GM21717 (cell line): ENCODE measurements at regions not wholly inside any gene's neighbourhood (a gene's known extent, or its start where the extent isn't known, plus 50 kb on each side); places are given as distances from the start of the nearest gene placed in this dataset.
"Not testable (repeated sequence)": the region's sequence is repeated elsewhere in the genome, so short reads cannot be mapped to it uniquely, and the experiment has no call there.

Experiments used
- ATAC-seq: cut with Tn5 transposase; IDR thresholded peaks from one replicate; pipeline ENCODE4 v1.9.1; 2021; ENCODE audit warnings: mild to moderate bottlenecking, moderate library complexity; ENCODE audit not compliant: unreplicated experiment

DNA sequence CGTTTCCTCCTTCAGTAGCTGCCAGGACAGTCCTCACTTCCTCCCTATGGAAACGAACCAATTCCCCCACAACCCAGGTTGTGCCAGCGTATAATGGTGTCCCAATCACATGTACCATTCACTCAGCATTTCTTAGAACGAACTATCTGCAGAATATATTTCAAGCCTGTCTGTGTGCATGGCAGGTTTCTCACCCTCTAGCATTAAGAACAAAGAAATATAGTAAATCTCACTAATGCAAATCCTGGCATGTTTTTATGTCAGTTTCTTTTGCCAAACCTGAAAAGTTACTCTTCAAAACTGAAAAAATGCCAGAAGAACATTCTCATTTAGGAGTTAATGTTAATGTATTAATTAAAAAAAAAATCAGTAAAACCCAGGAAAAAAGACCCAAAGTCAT lies 405.9 kb upstream of the KLF6 start:
- ATAC-seq, result no peak

DNA sequence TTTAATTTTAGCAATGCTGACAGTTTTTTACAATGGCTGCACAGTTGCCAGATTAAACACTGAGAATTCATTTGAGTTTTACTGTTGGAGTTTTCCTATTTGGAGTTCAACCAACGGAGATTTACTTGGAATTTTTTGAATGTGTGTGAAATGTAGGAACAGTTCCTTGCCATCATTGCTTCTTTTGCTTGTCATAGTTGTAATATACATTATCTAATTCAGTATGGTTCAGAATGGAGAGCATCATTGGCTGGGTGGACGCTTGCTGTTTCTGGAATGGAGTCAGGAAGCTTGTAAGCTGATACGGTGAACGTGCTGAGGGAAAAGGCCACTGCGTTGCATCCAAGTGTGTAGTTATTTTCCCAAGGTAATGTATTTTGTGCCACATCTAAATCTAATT lies 404.3 kb upstream of the KLF6 start:
- no peak for ATAC-seq

DNA sequence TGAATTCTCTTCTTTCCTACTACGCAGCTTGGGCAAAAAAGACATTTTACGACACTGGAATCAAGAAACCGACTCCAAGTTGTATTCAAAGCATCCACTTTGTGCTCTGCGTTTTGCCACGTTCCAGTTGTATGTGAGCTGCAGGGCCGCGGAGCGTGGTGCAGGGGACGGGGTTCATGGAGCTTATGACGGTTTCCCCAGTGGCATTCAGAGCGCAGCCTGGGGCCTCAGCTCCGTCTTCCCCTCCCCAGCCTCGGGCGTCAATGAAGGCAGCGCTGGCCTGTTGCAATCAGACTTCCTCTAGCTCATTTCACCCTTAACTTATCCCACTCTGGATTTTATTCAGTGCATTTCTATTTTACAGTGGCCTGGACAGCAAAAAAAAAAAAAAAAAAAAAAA lies 403.4 kb upstream of the KLF6 start:
- no peak for ATAC-seq

DNA sequence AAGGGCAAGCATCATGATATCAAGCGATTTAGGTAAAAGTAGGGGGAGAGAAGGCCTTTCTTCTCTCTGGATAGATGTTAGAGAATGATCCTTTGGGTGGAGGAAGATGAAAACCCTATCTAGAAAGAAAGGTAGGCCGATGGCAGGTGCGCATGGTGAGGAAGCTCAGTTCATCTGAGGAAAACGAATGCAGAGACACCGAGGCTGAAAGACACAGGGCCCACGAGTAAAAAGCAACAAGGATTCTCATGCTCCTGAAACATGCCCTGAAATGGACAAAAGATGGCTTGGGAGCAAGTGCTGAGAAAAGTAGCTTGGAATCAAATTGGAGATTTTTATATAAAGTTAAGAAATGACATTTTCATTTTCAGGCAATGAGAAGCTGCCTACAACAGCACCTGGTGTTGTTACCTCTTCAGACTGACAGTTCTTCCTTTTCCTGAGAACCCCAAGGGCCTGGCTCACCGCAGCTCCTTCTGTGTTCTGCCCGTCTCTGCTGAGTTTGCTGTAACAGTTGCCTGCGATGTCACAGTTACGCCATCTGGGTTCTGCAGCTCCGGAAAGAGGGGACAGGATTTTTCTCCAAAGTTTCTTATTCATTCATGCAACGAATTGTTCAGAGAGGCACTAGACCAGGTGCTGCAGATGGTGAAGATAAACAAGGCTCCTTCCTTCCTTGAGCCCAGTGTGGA lies 402.0 kb upstream of the KLF6 start:
- no peak for ATAC-seq

DNA sequence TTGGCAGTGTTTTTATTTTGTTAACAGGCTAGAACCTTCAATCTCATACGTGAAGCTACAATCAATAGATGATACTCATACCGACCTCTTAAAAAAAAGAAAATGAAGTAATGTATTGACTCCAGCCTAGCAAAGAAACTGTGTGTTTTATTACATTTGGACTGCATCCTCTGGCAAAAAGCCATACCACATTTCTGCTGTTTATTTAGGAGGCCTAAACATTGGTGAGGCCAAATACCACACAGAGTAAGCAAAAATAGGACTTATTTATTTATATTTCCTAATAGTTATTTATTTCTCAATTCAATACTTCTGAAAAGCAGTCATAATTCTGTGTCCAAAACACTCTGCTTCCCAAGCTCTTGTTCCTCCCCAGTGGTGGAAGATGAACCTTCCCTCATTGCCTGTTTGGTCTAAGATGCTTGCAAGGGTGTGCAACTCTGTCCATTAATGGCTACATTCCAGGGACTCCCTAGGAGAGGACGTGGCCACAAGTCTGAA lies 398.8 kb upstream of the KLF6 start:
- no peak for ATAC-seq

DNA sequence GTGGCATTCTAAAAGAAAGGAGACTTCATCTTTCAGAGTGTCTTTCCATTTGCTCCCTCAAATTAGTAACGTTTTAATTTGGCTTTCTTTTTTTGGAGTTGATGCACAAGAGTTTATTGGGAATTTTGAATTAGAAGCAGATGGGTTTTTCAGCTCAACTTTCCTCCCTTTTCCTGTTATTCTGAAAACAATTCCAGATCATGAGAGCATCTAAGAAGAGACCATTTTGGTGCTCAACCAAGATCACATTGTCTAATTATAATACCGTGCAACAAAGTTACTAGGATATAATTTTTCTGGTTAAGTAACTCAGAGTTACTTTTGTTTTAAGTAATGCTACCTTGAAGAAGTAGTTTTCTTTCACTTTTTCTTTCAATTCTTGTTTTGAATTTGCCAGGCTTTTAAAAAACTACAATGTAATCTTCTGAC lies 396.6 kb upstream of the KLF6 start:
- ATAC-seq, result peak; percentile 70

DNA sequence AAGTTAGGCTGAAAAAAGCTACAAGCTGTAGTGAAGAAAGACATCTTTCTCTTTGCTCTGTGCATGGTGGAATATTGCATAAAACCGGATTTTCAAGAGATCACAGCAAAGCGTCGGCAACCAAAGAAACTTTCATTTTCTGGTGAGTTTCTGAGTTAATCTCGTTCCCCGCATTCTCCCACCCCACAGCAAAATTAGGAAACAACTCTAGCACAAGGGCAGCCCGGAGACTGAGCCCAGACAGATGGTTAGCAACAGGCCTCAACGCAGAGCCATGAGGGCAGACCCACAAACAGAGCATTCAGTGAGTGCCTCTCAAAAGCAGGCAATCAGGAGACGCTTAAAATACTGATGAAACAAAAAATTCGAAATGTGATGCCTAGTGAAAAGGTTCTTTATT lies 396.1 kb upstream of the KLF6 start:
- no peak for ATAC-seq

DNA sequence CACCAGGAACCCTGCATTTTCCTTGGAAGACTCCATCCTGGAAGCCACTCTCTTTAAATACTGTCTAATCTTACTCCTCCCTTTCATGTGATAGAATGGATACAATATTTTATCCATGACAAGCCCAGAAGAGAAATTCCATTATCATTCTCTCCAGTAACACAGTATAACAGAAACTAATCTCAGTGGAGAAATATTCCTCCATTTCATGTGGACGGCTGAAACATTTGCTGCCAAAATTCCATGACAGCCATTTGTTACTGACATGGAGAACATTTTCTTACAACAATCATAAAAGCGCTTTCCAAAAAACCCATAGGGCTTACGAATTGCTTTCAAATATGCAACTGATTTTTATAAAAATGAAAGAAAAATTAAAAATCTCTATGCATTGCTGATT lies 392.8 kb upstream of the KLF6 start:
- no peak for ATAC-seq

DNA sequence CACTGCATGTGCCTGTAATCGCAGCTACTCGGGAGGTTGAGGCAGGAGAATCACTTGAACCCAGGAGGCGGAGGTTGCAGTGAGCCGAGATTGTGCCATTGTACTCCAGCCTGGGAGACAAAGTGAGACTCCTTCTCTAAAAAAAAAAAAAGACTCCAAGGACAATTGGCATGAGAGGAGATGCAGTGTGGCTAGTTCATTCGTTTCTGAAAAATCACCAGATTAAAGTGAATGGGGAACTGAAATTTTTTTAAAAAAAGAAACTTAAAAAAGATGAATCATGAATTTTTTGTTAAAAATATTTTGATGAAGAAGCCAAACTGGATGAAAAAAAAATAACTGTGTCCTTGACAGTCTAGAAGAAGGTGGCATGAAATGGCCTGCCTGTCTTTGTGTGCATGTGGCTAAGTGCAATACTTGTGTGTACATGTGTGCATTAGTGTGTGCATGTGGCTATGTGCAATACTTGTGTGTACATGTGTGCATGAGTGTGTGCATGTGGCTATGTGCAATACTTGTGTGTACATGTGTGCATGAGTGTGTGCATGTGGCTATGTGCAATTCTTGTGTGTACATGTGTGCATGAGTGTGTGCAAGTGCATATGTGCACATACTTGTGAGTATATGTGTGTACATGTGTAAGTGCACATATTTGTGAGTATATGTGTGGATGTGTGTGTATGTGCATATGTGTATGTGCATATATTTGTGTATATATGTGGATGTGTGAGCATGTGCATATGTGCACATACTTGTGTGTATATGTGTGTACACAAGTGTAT lies 391.7 kb upstream of the KLF6 start:
- no peak for ATAC-seq

DNA sequence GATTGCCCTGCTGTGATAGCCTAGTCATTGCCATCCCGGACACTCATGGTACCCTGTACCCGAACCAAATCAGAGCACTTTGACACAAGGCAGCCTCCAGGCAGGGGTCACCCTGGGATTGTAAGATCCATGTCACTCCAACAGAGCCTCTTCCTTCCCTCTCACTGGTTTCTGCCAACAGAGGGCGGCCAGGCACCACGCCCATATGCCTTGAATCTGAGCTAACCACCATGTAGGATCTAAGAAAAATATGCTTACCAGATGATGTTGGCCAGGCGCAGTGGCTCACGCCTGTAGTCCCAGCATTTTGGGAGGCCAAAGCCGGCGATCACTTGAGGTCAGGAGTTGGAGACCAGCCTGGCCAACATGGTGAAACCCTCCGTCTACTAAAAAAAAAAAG lies 389.2 kb upstream of the KLF6 start:
- ATAC-seq, result no peak

DNA sequence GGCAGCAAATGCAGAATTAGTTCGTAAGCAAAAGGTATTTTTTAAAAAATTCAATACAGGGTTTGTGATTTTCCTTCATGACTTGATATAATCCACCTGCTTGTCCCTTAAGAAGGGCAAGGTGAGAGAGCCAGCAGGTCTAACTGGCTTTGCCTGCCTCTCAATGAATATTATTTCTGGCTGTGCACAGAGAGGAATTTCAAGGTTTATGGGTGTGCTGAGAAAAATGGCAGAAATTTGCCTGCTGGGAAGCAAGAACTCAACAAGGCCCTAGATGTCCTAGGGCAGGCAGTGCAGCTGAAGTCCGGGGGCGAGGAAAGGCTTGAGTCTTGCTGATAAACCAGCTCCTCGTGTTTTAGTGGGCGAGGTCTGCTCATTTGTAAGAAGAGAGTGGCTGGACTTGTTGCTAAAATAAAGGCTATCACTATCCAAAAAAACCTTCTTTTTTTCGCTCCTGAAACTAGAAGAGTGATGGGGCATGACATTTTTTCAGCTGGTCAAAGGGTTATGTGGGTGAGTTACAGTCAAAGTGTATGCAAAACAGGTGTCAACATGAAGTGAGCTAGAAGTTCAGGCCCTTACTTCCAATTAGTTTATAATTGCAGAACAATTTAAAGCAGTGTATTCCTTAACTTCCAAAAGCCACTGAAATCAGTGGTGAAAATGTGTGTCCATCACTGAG lies 385.8 kb upstream of the KLF6 start:
- no peak for ATAC-seq

DNA sequence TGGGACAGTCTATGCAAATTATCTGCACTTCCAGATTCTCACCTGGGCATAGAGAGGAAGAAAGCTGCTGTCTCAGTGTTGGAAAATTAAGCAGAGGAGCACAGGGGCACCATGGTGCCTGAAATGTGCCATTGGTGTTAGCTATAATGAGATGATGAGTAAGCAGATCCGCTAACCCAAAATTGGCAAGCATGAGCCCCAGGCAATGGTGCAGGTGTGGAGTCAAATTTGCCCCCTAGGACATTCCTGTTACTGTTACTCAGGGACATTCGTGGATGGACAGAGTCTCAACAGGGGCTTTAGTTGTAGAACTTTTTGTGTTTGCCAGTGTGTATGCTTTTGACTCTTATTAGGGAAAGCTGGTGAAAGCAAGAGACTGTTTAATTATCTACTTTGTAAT lies 385.2 kb upstream of the KLF6 start:
- ATAC-seq, result no peak

DNA sequence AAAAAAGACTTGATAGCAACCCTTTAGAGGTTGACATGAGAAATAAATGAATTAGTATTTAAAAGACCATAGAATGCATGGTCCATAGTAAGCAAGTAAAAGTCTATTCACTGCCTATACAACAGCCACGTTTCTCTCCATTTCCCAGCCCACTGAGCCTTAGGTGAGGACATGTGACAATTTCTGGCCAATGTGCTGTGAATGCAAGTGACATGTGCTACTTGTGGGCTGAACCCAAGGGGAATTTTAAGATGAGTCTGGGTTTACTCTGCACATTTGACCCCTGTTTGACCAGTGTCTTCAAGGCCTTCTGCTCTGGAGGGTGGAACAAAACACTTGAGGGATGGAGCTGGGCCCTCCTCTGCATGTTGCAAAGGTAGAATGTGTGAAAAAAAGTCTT lies 384.4 kb upstream of the KLF6 start:
- ATAC-seq, result no peak

DNA sequence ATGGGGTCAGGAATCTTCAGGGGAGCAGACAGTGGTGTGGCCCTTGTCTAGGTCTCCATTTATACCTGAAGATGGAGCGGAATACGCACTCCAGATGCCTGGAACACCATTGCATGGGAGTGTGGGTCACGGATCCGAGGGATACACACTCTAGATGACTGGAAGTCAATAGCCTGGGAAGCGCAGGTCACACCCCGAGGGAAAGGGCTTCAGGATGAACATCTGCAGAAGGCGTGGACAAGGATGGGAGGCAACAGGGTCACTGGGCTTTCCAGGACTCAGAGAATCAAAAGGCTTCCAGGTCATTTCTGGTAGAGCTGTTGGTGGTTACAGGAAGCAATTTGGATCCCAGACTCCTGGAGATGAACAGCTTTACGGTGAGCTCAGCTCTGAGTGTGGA lies 382.2 kb upstream of the KLF6 start:
- no peak for ATAC-seq

DNA sequence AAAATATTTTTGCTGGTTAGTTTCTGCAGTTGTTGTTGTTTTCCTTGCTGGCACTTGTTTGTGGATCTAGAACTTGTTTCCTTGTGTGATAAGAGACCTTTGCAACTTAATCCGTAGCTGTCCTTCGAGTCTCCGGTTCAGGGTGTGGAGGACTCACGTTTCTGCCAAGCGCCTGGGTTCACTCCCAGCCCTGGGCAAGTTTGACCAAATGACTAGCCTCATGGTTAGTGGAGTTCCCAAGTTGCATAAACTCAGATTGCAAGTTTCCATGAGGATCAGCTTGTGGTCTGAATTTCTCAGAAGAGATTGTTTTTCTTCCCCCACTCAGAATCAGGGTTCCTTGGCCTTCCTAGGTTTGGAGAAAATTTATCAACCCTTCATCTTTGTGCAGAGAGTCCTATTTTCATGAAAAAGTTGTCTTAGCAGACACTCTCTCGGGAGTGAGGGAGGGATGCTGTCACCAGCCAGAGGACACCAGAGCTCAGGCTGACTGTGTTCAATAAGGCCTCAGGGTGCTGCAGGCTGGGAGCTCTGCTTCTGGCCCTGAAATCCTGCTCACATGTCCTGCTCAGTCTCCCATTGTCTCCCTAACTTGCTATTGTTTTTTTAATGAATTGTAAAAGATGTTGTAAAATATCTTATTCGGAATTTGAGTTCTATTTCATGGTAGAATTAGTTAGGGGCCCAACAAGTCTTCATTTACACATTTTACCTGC lies 377.7 kb upstream of the KLF6 start:
- no peak for ATAC-seq

DNA sequence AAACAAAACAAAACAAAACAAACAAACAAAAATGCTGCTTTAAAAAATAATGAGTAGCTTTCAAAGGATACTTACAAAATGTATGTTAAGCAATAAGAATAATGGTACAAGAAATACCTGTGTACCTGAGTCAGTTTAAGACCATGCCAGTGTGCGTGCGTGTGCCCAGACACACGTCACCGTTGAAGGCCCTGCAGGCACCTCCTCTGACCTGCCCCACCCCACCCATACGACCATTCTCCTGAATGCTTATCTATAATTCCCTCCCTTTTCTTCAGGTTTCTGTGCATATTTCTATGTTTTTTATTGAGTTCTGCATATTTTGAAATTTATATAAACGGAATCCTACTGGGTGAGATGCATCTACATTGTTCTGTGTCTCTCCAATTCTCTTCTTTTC lies 374.2 kb upstream of the KLF6 start:
- no peak for ATAC-seq

DNA sequence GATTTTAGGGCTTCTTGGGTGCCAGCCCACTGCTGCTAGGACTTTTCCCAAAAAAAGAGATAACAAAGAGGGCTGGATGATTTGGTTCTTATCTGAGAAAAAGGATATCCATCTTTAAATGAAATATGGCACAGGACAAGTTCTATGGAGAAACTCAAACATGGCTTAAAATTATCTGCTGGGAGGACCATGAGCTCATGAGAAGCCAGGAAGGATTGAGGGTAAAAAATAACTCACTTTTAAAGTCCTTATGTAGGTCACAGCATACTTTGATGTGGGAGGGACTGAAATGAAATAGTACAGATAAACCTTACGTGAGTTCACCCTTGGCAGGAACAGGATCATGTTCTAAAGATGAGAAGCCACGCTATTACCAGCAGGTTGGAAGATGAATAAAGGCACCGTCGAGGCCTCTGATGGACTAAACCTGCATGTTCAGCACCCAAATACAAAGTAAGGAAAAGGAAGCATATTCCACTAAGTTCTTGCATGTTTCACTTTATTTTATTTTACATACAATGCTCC lies 369.2 kb upstream of the KLF6 start:
- no peak for ATAC-seq

DNA sequence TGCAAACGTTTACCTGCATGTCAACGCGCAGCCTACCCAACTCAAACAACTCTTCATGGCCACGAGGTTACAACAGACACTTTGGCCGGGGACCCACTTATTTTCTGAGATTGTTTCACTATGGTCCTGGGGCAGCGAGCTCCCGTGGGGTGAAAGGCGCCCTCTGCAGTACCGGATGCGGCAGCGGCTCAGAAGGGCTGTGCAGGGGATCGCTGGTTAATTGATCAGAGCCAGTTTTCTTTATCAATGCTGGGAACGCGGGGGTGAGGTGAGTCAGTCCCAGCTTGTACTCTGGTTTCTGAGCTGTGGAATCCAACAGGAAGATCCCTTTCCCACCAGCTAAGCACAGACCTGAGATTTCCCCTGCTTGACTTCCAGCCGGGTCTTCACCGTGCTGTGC lies 366.5 kb upstream of the KLF6 start:
- no peak for ATAC-seq

DNA sequence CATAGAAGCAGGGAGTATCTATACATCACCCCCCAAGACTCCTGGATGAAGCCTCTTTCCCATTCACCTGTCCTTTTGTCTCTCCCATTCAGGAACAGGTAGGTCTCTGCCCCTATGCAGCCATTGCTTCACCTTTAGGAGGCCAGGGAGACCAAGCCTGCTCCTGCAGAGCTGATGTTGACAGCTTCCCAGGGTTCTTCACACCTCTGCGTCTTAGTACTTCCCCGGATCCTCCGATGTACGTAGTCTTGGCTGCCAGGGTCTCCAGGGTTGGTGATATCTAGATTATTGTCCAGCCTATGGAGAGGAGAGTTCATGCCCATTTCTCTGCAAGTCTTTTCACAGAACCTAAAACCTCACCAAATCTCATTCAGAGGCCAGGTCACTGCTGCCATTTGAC lies 365.7 kb upstream of the KLF6 start:
- ATAC-seq, result no peak

DNA sequence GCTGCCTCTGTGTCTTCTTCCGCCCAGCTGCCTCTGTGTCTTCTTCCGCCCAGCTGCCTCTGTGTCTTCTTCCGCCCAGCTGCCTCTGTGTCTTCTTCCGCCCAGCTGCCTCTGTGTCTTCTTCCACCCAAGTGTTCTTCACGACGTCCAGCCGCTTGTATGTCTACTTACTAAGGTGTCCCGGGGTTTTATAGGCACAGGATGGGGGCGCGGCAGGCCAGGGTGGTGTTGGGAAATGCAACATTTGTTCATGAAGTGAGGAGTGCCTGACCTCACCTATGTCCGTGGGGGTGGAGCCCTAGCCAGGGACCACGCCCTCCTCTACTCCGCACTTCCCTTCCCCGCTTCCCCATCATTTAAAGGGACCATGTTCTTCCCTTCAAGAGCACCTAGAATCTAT lies 364.5 kb upstream of the KLF6 start:
- ATAC-seq, result not testable (repeated sequence)

DNA sequence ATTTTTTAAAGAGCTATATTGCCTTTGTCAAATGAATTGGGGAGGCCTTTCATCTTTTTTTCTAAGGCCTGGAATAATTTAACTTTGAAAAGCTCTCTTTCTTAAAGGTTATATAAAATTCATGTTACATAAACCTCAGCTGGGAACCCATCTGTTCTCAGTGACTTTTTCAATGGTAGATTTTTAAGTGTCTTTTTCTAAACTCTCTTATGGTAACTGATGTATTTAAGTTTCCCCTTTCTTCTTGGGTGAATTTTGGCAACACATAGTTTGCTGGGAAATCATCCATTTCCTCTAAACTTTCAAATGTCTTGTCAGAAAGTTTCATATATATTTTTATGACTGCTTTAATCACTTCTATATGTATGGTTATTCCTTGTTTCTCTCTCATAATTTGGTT lies 362.2 kb upstream of the KLF6 start:
- no peak for ATAC-seq
